ENCODE measurements at regions not wholly inside any gene's neighbourhood (a gene's known extent, or its start where the extent isn't known, plus 50 kb on each side); places are given as distances from the start of the nearest gene placed in this dataset.

GRCh38 chr6:118750143-118750542, 98.8 kb upstream of the CEP85L start (continued):
- TF ChIP-seq JUNB (IDR thresholded peaks at IDR 0.05; ENCODE audit: unreplicated experiment) = no peak
- TF ChIP-seq EZH2phosphoT487 (IDR thresholded peaks at IDR 0.05; ENCODE audit: unreplicated experiment) = no peak
- no peak for TF ChIP-seq ZNF331 (CRISPR knock-in tag; IDR thresholded peaks at IDR 0.05; ENCODE audit: low read depth)
- no peak for TF ChIP-seq STAT1 (IDR thresholded peaks at IDR 0.05; ENCODE audit: unreplicated experiment)
- TF ChIP-seq EZH2 (IDR thresholded peaks at IDR 0.05; ENCODE audit: low read depth, unreplicated experiment) = no peak
- no peak for TF ChIP-seq ETS1 (IDR thresholded peaks at IDR 0.05)
- no peak for TF ChIP-seq REST (IDR thresholded peaks at IDR 0.05; ENCODE audit: unreplicated experiment)
- no peak for TF ChIP-seq NANOG (IDR thresholded peaks at IDR 0.05; ENCODE audit: borderline replicate concordance)

- DNase-seq (ENCODE audit: low spot score) (peak; percentile 53), ATAC-seq (peak; percentile 91)
- Histone ChIP-seq H3K36me3 (ENCODE audit: insufficient read depth) (no peaks in the 10 kb centered on the region), H3K9me2 (ENCODE audit: insufficient read depth) (no peaks in the 10 kb centered on the region), H3K27ac (ENCODE audit: low read depth) (peak overlapping the region; percentile 22; the same call in 1 of the 2 replicates), H3K4me3 (peak overlapping the region; percentile 19; the same call in 1 of the 2 replicates), H3K4me2 (peak overlapping the region; percentile 27; the same call in 1 of the 2 replicates), H3F3A (replicated peaks; ENCODE audit: low read depth) (no peaks in the 10 kb centered on the region), H3K27me3 (ENCODE audit: insufficient read depth) (no peaks in the 10 kb centered on the region), H4K20me1 (replicated peaks; ENCODE audit: insufficient read depth) (no peaks in the 10 kb centered on the region), H3K4me1 (ENCODE audit: insufficient read depth) (peaks cover 19% of the 10 kb centered on the region), H2AFZ (peak overlapping the region; percentile 94), H3K79me2 (replicated peaks; ENCODE audit: insufficient read depth) (no peaks in the 10 kb centered on the region)
- no peaks in the 10 kb centered on the region for H3K9me3 Mint-ChIP-seq
- H3K27ac Mint-ChIP-seq = peak overlapping the region; percentile 51
- TF ChIP-seq EZH2 (IDR thresholded peaks at IDR 0.05; ENCODE audit: low read depth, unreplicated experiment) (no peak), NANOG (IDR thresholded peaks at IDR 0.05; ENCODE audit: borderline replicate concordance) (0 out of 2 replicates have a peak, but pooled peaks have one; percentile 23)
- H3K27me3 Mint-ChIP-seq (ENCODE audit: insufficient read depth, low read depth, poor library complexity) = no peaks in the 10 kb centered on the region
- H3K4me3 Mint-ChIP-seq = no peak overlapping the region
- peaks cover 25% of the 10 kb centered on the region for H3K4me1 Mint-ChIP-seq
- no peaks in the 10 kb centered on the region for H3K36me3 Mint-ChIP-seq (ENCODE audit: low read depth)
These were observed 97.1 kb upstream of the CEP85L start for GRCh38 chr6:118748311-118749062.

GRCh38 chr6:118746825-118747174, 95.4 kb upstream of the CEP85L start:
- Mint-ChIP-seq H3K4me3 (no peak overlapping the region), H3K27ac (no peak overlapping the region; the same call in 1 of the 2 replicates), H3K9me3 (no peaks in the 10 kb centered on the region), H3K4me1 (peaks cover 25% of the 10 kb centered on the region), H3K27me3 (ENCODE audit: insufficient read depth, low read depth, poor library complexity) (no peaks in the 10 kb centered on the region), H3K36me3 (ENCODE audit: low read depth) (no peaks in the 10 kb centered on the region)
- Histone ChIP-seq H3K4me1 (ENCODE audit: insufficient read depth) (peaks cover 19% of the 10 kb centered on the region), H2AFZ (no peak overlapping the region), H3F3A (replicated peaks; ENCODE audit: low read depth) (no peaks in the 10 kb centered on the region), H3K4me2 (no peak overlapping the region), H4K20me1 (replicated peaks; ENCODE audit: insufficient read depth) (no peaks in the 10 kb centered on the region), H3K4me3 (no peak overlapping the region), H3K36me3 (ENCODE audit: insufficient read depth) (no peaks in the 10 kb centered on the region), H3K79me2 (replicated peaks; ENCODE audit: insufficient read depth) (no peaks in the 10 kb centered on the region), H3K27me3 (ENCODE audit: insufficient read depth) (no peaks in the 10 kb centered on the region), H3K9me2 (ENCODE audit: insufficient read depth) (no peaks in the 10 kb centered on the region), H3K27ac (ENCODE audit: low read depth) (no peak overlapping the region)
- DNase-seq (ENCODE audit: low spot score) (no peak), ATAC-seq (no peak)
- TF ChIP-seq EZH2 (IDR thresholded peaks at IDR 0.05; ENCODE audit: low read depth, unreplicated experiment) (no peak), POLR2AphosphoS5 (IDR thresholded peaks at IDR 0.05; ENCODE audit: low read depth) (no peak), ZNF331 (CRISPR knock-in tag; IDR thresholded peaks at IDR 0.05; ENCODE audit: low read depth) (no peak), JUNB (IDR thresholded peaks at IDR 0.05; ENCODE audit: unreplicated experiment) (no peak), NANOG (IDR thresholded peaks at IDR 0.05; ENCODE audit: borderline replicate concordance) (no peak), ETS1 (IDR thresholded peaks at IDR 0.05) (no peak), EZH2phosphoT487 (IDR thresholded peaks at IDR 0.05; ENCODE audit: unreplicated experiment) (no peak)
